ENCODE measurements at regions not wholly inside any gene's neighbourhood (a gene's known extent, or its start where the extent isn't known, plus 50 kb on each side); places are given as distances from the start of the nearest gene placed in this dataset.

- 84 to 93% methylated on average over 1 of the region's 1 CpG for WGBS, 2 experiments (ENCODE audit: low coverage in 1 of 2, low lambda C conversion rate in 2 of 2, missing lambda C conversion rate in 2 of 2)
- Histone ChIP-seq H3K27ac (no peak overlapping the region), H3K9me2 (ENCODE audit: insufficient read depth) (no peaks in the 10 kb centered on the region), H4K20me1 (ENCODE audit: insufficient read depth) (no peaks in the 10 kb centered on the region), H3K4me3 (no peak overlapping the region), H3K36me3 (ENCODE audit: low read depth) (no peaks in the 10 kb centered on the region), H3K27me3 (replicated peaks; ENCODE audit: insufficient read depth) (no peaks in the 10 kb centered on the region), H2AFZ (no peak overlapping the region), H3K79me2 (ENCODE audit: insufficient read depth) (no peaks in the 10 kb centered on the region), H3K9me3 (ENCODE audit: low read depth) (no peaks in the 10 kb centered on the region), H3K9ac (no peak overlapping the region), H3K4me1 (ENCODE audit: insufficient read depth) (peaks cover 22% of the 10 kb centered on the region), H3F3A (ENCODE audit: insufficient read depth) (peaks cover 22% of the 10 kb centered on the region), H3K4me2 (ENCODE audit: unreplicated experiment) (no peak overlapping the region)
- TF ChIP-seq EZH2phosphoT487 (IDR thresholded peaks at IDR 0.05; ENCODE audit: insufficient read depth, low read depth) (no peak), EZH2 (IDR thresholded peaks at IDR 0.05; ENCODE audit: insufficient read depth, poor library complexity, severe bottlenecking) (no peak)
- in situ Hi-C loops (cut with MboI), result no loop called here
- DNase-seq, result no peak
These were observed 628.3 kb upstream of the IGFBP3 start for GRCh38 chr7:46549347-46549746.

GRCh38 chr7:46547044-46547443 is 626.0 kb upstream of the IGFBP3 start:
- Histone ChIP-seq H2AFZ (no peak overlapping the region), H3K9me3 (ENCODE audit: low read depth) (no peaks in the 10 kb centered on the region), H3K4me2 (ENCODE audit: unreplicated experiment) (no peak overlapping the region), H3K36me3 (ENCODE audit: low read depth) (no peaks in the 10 kb centered on the region), H3K9ac (no peak overlapping the region), H3K4me1 (ENCODE audit: insufficient read depth) (peaks cover 29% of the 10 kb centered on the region), H3F3A (ENCODE audit: insufficient read depth) (peaks cover 22% of the 10 kb centered on the region; the same call in 1 of the 2 replicates), H4K20me1 (ENCODE audit: insufficient read depth) (no peaks in the 10 kb centered on the region), H3K79me2 (ENCODE audit: insufficient read depth) (no peaks in the 10 kb centered on the region), H3K4me3 (no peak overlapping the region), H3K9me2 (ENCODE audit: insufficient read depth) (no peaks in the 10 kb centered on the region), H3K27me3 (replicated peaks; ENCODE audit: insufficient read depth) (no peaks in the 10 kb centered on the region), H3K27ac (no peak overlapping the region)
- DNase-seq, result no peak
- TF ChIP-seq EZH2 (IDR thresholded peaks at IDR 0.05; ENCODE audit: insufficient read depth, poor library complexity, severe bottlenecking) (no peak), EZH2phosphoT487 (IDR thresholded peaks at IDR 0.05; ENCODE audit: insufficient read depth, low read depth) (no peak)
- in situ Hi-C loops (cut with MboI), result no loop called here

GRCh38 chr7:46545790-46546189 is 624.7 kb upstream of the IGFBP3 start:
- H3K9ac ChIP-seq, result peak overlapping the region; percentile 6; the same call in 1 of the 2 replicates
- in situ Hi-C loops (cut with MboI), result no loop called here
- peak; percentile 86 for DNase-seq

DNA sequence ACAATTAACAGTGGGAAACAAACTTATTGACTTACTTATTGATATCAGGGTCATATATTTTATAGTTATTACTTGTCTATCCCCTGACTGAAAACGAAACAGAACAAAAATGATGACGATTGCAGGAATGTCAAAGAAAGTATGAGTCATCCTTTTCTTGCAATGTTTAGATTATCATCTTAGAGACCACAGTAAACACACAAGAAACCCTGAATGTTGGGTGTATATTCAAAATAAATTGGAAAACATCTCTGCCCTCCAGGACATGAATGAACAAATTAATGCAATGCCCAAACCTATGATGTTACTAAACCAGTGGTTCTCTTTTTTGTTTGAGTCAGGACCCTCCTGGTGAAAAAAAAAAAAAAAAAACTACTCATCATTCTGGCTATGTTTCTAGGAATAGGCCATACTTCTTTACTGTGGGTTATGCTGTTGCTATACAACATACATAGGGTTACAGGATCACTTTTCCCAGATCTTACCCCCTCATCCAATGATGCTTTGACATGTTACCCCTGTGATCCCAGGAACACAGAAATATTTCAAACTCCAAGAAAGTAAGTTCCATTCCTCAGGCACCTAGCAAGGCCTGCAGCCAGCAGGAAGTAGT is 623.4 kb upstream of the IGFBP3 start:
- no peaks in the 10 kb centered on the region for H4K20me1 ChIP-seq (ENCODE audit: insufficient read depth)
- no peaks in the 10 kb centered on the region for H3K9me2 ChIP-seq (ENCODE audit: insufficient read depth)
- TF ChIP-seq EZH2phosphoT487 (IDR thresholded peaks at IDR 0.05; ENCODE audit: insufficient read depth, low read depth) (no peak), EZH2 (IDR thresholded peaks at IDR 0.05; ENCODE audit: insufficient read depth, poor library complexity, severe bottlenecking) (no peak)
- peaks cover 22% of the 10 kb centered on the region; the same call in 1 of the 2 replicates for H3F3A ChIP-seq (ENCODE audit: insufficient read depth)
- H2AFZ ChIP-seq, result no peak overlapping the region
- H3K4me3 ChIP-seq, result no peak overlapping the region
- H3K9ac ChIP-seq, result peak overlapping the region; percentile 40
- H3K36me3 ChIP-seq (ENCODE audit: low read depth), result no peaks in the 10 kb centered on the region
- peak overlapping the region; percentile 29 for H3K4me2 ChIP-seq (ENCODE audit: unreplicated experiment)
- DNase-seq, result peak; percentile 90
- no peaks in the 10 kb centered on the region for H3K9me3 ChIP-seq (ENCODE audit: low read depth)
- in situ Hi-C loops (cut with MboI), result no loop called here
- no peaks in the 10 kb centered on the region for H3K79me2 ChIP-seq (ENCODE audit: insufficient read depth)
- 3 to 7% methylated on average over 2 of the region's 2 CpGs for WGBS, 2 experiments (ENCODE audit: low coverage in 1 of 2, low lambda C conversion rate in 2 of 2, missing lambda C conversion rate in 2 of 2)
- peaks cover 29% of the 10 kb centered on the region for H3K4me1 ChIP-seq (ENCODE audit: insufficient read depth)
- no peaks in the 10 kb centered on the region for H3K27me3 ChIP-seq (replicated peaks; ENCODE audit: insufficient read depth)
- H3K27ac ChIP-seq, result peak overlapping the region; percentile 80

More at GRCh38 chr7:46545790-46546189, 624.7 kb upstream of the IGFBP3 start:
- Histone ChIP-seq H3K9me3 (ENCODE audit: low read depth) (no peaks in the 10 kb centered on the region), H3K79me2 (ENCODE audit: insufficient read depth) (no peaks in the 10 kb centered on the region), H3K4me3 (no peak overlapping the region), H3K27me3 (replicated peaks; ENCODE audit: insufficient read depth) (no peaks in the 10 kb centered on the region), H4K20me1 (ENCODE audit: insufficient read depth) (no peaks in the 10 kb centered on the region), H3K4me1 (ENCODE audit: insufficient read depth) (peaks cover 29% of the 10 kb centered on the region), H3K9me2 (ENCODE audit: insufficient read depth) (no peaks in the 10 kb centered on the region), H2AFZ (no peak overlapping the region), H3K27ac (peak overlapping the region; percentile 80), H3F3A (ENCODE audit: insufficient read depth) (peaks cover 22% of the 10 kb centered on the region; the same call in 1 of the 2 replicates), H3K4me2 (ENCODE audit: unreplicated experiment) (peak overlapping the region; percentile 37), H3K36me3 (ENCODE audit: low read depth) (no peaks in the 10 kb centered on the region)
- TF ChIP-seq EZH2phosphoT487 (IDR thresholded peaks at IDR 0.05; ENCODE audit: insufficient read depth, low read depth), result no peak
- TF ChIP-seq EZH2 (IDR thresholded peaks at IDR 0.05; ENCODE audit: insufficient read depth, poor library complexity, severe bottlenecking), result no peak
- WGBS, 2 experiments (ENCODE audit: low coverage in 1 of 2, low lambda C conversion rate in 2 of 2, missing lambda C conversion rate in 2 of 2), result 27 to 36% methylated on average over 1 of the region's 1 CpG

Measured in GM23248 (cell line).